A204.1 (cell line): ENCODE measurements at regions not wholly inside any gene's neighbourhood (a gene's known extent, or its start where the extent isn't known, plus 50 kb on each side); places are given as distances from the start of the nearest gene placed in this dataset.

Experiments used
- FAIRE-seq: peaks from 2 replicates; lab custom pipeline; 2012; peaks lifted over from hg19 to GRCh38; lab: Jason Lieb, UNC

DNA sequence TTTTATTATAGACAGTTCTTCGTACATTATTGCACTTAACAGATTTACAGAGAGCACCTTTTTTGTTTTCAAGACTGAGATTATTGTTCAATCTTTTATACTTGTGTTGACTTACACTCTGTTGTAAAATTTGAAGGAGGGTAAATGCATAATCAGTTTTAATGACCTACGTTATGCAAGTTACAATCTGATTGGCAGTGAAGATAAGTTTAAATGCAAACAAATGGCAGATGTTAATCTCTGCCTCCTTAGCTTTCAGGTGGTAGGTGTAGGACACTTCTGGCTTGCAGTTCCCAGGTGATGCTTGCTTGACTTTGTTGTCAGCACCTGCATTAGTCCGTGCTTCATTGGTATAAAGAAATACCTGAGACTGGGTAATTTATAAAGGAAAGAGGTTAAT is 424.9 kb downstream of the FGF9 start:
- FAIRE-seq, result no peak

DNA sequence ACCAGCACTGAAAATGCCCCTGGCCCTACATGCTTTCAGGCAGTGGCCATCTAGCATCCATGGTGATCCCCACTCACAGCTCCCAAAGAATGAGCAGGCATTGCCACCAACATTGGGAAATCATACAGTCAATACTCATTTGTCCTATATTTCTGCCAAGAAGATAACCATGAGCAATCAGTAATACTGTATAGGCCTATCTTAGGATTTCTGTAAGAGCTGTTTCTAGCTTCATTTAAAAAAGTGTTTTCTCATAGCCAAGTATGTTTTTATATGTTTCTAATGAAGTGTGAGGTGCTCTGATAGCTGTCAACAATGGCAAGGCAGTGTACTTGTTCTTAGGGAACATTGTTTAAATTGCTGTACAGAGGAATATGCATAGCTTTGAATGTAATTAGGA is 428.7 kb downstream of the FGF9 start:
- no peak for FAIRE-seq

DNA sequence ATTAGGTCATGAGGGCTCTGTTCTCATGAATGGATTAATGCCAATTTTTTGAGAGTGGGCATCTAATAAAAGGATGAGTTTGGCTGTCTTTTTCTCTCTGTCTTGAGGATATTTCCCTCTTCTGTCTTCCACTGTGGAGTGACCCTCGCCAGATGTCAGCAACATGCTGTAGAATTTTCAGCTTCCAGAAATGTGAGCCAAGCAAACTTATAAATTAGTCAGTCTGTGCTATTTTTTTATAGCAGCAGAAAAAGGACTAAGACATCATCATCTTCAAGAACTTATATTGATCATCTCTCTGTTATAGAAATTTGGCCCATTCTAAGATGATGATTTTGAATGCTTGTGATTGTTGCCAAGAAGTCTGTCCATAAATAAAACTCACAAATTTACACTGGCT is 431.4 kb downstream of the FGF9 start:
- no peak for FAIRE-seq

DNA sequence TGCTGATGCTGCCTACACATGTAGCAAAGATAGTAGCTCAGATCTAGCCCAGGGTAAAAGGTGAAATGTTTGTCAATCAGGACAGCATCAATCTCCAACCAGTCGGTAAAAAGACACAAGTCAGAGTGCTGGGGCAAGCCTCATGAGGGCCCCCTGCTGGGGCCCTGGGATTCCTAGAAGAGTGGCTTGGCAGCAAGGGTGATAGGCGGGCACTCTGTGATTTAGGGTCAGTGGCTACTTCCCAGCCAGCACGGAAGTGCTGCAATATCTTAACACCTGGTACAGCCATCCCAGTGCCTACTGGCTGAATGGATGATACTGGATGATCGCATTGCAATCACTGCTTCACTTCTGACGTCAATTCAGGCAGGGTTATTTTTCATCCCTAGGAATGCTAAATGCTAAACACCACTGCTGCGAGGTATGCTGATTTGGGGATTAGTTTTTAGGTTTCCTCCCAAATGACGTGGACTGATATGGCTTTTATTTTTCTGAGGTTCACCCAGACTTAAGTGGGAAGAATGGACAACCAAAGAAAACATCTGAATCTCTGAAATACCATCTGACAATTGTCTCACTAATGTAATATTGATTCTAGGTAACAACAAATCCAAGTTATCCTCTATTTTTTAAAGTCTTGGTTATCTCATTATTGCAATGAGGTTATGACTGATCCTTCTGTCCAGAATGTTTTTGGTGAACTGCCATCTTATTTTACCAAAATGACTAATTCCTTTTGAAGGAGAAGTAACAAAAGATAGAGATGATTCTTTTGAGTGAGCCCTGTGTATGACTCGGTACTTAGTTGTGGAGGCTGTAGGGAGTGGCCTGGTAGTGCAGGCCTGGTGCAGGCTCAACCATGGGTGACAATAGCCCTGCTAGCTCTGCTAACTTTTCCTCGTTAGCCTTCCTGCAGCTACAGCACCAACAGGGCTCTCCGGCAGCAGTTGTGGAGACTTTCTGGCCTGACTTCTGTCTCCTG is 432.5 kb downstream of the FGF9 start:
- FAIRE-seq, result no peak

DNA sequence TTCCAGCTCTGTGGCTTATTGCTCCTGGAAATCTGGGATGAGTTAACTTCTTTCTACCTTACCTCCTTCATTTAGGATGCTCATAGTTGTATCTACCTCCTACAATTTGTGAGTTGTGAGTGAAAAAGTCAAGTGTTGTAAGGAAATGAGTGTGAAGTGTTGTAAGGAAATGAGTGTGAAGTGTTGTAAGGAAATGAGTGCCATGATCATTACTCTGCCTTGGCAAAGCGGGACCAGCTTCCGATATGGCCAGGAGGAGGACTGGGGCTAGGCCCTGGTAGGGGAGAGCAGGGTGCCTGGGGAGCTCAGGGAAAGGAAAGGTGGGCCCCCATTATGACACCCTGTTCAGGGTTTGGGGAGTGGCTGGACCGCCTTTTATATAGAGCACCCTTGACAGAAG is 435.2 kb downstream of the FGF9 start:
- no peak for FAIRE-seq

DNA sequence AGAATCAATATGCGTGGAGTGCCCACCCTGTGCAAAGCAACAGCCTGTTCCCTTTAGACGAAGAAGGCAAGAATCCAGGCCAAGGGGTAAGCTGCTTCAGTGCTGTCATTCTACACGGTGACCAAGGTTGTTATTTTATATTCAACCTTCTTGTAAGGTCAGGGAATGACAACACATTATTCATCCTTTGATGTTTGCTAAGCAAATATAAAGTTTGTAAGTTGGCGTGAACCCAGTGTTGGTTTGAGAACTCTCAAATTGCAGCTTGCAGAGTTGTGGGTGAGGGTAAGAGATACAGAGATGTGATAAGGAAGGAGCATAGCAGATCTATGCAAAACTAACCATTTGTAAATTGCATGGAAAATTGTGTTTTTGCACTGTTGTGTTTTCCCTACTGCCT is 436.7 kb downstream of the FGF9 start:
- FAIRE-seq, result no peak

DNA sequence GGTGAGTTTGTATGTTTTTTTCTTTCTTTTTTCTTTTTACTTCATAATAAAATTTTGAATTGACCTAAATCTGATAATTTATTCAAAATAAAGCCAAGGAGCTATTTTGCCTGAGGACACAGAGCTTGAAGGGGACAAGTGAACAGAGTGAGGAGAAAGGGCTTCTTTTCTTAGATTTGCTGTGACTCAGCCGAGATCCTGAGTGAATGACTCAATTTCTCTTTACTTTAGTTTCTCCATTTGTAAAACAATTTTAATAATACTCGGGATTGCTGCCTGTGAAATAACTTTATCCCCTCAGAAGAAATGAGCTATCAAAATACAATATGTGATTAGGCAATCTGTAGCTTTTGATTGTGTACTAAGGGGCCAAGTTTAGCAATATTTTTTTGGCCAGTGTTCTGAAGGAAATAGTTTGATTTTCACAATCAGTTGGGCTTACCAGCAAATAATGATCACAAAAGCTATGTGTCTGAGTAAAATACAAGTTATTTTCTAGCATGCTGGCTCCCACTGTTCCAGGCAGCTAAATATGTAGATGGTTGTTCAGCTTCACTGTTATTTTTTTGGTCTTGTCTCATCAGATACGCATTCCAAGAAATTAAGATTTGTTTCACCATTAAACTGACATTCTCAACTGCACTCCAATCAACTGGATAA is 437.5 kb downstream of the FGF9 start:
- FAIRE-seq, result no peak

DNA sequence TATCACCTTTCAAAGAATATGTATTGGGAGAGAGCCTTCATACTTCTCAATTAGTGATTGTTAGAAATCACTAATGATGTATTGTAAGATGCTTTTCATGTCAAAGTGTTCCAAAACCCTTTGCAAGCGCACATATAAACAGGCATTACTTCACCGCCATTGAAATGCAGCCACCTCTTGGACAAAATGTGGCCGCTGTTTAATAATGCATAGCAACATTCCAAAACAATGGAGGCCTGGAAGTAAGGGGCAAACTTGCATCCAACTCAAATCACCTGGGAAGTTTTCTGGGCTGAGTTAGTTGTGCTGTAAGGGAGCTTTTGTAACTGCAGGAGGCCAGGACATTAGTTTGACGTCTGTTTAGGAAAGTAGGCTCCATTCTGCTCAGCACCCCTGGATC is 438.1 kb downstream of the FGF9 start:
- no peak for FAIRE-seq

DNA sequence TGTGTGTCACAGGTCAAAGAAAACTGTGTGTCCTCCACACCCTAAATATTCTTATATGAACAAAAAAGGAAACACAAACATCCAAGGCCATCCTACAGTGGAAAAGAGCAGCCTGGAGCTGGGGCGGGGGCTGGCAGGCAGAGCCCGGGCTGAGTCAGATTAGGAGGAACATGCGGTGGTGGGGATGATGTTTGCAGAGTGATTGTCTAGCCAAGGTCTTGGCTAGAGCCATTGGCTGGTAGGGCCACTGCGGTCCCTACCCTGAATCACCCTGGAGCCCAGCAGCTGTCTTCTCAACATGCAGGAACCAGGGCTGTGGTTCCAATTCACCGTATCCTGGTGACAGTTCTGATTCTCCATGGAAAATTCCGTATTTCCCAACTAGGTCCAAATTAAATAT is 439.5 kb downstream of the FGF9 start:
- FAIRE-seq, result no peak

DNA sequence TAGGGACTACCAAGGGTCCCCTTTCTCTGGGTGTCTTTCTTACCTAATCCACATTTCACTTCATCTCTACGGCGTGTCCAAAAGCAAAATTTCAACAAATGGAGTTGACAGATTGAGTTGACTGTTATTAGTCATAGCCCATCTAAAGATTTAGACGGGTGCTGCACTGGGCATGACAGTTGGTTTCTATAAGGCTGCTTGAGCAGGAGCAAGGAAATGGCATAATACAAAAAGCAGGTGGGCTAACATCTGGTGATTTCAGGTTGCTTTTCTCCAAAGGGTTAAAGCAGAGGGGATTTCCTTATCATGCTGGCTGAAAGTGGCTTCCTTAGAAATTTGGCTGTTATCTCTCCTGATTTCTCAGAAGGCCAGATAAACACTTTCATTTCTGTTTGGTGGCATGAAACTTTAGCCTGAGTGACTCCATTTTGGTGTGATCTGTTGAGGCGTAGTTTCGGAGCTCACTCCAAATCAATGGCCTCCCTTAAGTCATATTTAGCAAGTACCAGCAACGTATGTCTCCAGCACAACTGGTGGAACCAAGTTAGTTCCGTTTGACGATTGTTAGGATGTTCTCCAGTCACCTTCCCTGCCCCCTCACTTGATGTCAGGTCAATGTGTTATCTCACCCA is 440.4 kb downstream of the FGF9 start:
- FAIRE-seq, result no peak

DNA sequence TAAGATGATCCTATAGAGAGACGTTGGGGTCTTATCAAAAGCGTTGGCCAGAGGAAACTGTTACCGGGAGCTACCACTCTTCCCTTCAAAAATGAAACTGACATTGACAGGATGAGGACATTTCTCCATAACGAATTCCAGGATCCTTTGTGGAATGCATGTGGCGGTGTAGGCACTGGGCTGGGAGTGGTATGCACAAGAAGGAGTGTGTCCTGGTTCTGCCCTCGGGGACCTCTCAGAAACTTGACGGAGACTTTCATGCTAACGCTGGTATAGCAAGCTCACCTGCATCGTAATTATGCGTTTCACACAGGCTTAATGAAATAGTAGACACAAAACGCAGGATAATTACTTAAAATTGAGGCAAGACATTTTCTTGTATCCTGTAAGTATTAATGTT is 441.1 kb downstream of the FGF9 start:
- no peak for FAIRE-seq

DNA sequence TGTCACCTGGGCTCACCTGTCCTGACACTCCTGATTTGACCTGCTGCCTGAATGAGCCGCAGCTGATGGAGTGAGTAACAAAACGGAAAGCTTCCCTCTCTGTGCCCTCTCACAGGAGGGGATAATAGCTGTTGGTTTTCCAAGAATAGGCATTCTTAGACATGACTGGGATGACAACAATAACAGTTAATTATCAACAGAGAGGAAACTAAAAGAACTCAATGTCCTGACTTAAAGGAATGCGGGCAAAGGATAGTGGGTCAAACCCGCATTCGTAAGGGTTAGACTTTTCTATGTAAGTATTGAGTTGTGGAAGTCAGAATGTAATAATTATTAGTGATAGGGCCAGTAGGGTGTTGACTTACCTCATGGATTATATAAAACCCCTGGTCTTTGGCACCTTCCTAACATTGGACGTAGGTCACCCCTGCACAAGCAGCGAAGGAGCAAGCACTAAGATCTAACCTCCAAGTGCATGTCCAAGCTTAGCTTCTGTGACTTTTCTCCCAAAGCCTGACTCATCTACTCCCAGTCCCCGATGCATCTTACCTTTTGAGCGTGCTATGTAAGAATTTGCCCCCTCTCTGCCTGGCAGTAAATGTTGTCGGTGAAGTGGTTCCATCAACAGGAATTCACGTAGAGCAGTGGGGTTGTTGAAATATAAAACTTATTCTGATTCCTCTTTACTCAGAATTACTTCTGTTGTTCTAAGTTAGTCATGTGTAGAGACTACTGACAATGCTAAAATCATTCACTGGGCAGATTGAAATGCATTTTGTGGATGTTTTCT is 442.3 kb downstream of the FGF9 start:
- no peak for FAIRE-seq

DNA sequence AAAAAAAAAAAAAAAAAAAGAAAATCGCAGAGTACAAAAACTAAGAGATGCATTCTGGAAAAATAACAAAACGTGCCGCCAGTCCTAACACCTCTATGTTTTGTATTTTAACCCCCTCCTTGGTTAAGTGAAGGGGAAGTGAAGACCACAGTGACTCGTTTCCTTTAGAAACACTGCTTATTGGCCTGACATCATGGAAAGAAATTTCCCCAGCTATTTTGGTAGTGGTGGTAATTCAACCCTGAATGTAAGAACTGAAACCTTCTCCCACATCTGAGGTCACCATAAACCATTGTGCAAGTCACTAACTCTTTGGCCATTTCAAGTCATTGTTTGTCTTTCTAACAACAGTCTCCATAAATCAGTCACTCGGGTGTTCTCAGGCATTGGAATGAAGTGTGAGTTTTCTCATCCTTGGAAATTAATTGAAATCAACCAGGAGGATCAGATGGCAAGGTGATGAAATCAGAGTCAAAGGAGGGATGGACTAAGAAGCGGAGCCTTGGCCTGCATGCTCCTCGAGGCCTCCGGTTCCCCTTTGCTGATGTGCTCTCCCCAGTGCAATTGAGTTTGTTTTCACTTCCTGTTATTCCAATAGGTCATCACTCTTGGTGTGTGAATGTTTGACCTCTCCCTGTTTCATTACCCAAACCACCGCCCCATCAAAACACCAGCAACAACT is 443.9 kb downstream of the FGF9 start:
- FAIRE-seq, result no peak

DNA sequence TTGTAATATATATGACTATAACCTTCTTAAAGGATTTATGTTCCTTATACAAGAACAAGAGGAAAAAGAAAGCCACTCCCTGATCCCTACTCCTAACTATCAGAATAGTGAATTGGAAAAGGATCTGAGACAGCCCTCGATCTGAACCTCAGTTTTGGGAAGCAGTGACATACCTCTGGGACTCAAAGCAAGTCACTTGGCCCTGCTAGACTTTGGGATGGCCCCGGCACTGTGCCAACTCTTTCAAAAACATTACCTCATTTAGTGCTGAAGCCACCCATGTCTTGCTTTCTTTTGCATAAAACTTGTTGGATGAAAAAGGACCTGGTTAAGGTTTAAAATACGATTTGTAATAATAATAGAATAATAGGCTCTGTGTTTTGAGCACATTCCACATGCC is 447.3 kb downstream of the FGF9 start:
- FAIRE-seq, result no peak

DNA sequence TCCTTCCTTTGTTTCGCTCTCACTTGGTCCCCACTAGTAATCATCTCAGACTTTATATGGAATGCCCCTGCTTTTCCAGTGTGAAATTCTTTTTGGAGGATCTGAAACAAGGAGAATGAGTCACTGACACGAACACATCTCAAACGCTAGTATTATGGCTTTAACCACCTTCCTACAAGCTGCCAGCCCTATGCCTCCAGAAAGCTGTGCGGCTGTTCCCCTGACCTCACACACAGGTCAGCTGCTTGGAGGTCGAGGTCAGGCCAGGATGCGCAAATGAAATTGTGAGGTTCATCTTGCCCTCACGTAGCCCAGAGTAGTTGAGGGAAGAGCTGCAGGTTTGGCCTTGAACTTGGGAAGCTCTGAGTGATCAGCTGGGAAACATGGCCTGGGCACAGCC is 449.8 kb downstream of the FGF9 start:
- FAIRE-seq, result no peak

DNA sequence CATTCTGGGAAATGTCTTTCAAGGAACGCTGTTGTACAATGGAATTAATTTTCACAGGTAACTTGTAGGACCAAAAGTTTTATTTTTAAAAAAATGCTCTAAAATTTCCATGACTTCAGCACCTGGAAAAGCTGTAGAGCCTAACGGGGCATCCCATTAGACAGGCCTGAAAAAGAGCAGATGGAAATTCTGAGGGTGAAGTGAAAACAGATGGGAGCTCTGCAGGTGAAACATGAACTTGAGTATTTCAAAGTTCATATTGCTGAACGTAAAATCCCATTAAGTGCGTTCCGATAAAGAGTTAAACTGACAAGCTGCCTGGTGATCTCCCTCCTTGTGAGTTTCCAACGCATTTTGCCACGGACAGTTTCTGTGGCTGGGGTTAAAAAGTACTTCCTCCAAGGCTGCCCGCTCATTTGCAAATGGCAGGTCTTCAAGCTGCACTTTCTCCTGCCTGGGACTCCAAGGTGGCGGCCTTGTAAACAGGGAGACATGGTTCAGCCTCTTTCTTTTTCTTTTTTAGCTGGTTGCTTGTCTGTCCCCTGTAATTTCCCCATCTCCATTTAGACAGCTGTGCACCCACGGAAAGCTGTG is 450.4 kb downstream of the FGF9 start:
- no peak for FAIRE-seq

DNA sequence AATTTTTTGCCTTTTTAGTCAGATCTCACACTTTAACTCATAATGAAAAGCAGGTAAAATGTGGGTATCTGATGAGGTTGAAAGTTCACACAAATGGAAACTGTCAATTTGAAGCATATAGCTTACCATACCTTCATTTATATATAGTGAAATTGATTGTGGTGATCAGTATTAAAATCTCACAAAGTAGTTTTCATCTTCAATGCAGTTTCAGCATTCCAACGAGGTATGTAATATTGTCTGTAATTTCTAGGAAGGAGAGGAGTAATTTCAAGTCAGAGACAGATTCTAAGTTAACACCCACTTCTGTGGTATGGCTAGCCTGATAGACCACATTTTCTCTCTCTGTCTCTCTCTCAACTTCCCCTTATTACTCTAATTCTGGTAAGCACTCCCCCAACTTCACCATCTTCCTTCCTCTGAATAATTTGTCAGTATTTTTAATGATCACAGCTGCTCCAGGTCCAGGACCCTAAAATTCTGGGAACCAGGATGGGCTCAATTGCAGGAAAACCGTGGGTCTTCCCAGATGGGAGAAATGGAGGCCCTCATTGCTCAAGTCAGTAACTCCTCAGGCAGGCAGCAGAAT is 455.7 kb downstream of the FGF9 start:
- no peak for FAIRE-seq

DNA sequence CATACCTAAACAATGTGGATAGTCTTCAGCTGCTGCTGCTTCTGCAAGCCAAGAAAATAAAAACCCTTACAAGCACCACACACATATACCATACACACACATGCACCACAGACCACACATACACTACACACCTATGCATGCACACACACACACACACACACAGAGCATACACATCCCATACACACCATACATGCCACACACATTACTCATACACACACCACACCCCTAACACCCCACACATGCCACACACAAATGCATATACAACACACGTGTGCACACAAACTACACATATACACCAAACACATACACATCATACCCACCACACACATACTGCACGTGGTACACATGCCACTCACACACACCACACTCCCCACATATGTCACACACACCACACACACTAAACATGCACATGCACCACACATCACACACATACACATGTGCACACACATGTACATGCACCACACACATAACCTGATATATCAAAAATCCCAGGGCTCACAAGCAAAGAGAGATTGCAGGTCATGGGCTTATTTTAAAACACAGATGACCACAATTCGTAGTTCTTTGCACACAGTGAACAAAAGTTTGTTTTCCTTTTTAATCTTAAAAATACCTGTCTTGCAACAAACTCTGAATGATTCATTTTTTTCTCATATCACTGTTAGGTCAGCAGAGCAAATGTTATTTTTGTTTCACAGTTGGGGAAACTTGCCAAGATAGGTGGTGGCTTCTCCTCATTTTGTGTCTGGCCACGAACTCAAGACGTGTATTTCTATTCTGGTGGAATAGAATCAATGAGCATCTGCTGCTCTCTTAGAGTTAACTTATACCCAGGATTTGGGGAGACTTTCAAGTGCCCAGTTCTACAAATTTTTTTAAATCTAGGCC is 456.6 kb downstream of the FGF9 start:
- FAIRE-seq, result no peak

DNA sequence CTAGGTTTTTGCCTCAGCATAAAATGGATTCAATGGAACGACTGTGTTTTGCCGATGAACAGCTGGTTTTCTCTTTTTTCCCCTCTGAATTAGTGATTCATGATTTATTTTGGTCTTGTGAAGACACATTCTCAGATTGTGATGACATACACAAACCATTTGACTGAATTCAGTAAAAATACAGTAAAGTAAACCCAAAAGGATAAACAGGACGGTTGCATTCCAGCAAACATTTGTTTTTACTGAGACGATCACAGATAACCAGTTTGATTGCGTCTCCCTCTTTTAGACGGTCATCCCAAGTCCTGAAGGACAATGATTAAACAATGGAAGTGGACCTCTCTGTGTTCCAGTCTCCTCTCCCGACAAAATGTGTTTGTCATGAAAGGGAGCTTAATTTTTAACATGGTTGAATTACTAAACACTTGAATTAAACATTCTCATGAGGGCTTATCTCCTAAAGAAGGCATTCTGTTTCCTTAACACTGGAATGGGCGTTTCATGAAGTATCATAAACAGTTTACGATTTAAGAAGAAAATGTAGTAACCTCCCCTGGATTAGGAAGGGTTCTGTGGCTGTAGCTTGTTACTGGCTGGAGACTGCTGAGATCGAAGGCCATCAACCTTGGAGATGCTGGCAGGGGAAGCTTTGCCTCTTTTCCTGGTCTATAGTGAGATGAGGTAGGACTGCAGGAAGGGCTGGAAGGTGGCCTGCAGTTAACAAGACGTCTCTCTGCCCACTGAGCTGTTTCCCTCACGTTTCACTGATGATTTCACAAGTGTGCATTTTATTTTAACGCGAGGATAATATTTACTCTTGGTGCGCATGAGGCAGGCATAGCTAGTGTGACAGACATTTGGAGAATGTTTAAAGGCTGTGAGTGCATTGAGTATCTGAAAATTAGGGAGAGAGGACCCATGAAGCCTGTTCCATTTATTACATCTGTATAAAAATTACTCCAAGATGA is 457.9 kb downstream of the FGF9 start:
- no peak for FAIRE-seq
